Activated CD4-positive, alpha-beta T cell treated with anti-CD3 and anti-CD28 coated beads for 36 hours (primary cell): ENCODE measurements at regions not wholly inside any gene's neighbourhood (a gene's known extent, or its start where the extent isn't known, plus 50 kb on each side); places are given as distances from the start of the nearest gene placed in this dataset.

ENCODE experiments used
- ATAC-seq: fragments of 200-7000 bp; cut with Tn5 transposase; one replicate; pipeline ENCODE4 v1.10.0; 2021; ENCODE audit warnings: mild to moderate bottlenecking, moderate library complexity
- CTCF ChIA-PET: fragments of 350-600 bp; sonication (Branson Sonifier 250); formaldehyde crosslinking; loops from one replicate; lab custom pipeline; 2021; ENCODE audit warnings: antibody characterized with exemption; lab: Charles Lee
- POLR2A ChIA-PET: fragments of 350-600 bp; sonication (Branson Sonifier 250); formaldehyde crosslinking; loops from one replicate; lab custom pipeline; 2021; ENCODE audit warnings: antibody characterized with exemption, inconsistent platforms; lab: Charles Lee
- DNase-seq: peaks from one replicate; pipeline ENCODE4 v3.0.0-alpha.2; 2020
- H3K27ac Mint-ChIP-seq: one replicate; pipeline ENCODE4 v1.8.0; 2021; ENCODE audit warnings: mixed read lengths
- H3K27me3 Mint-ChIP-seq: one replicate; pipeline ENCODE4 v1.8.0; 2021; ENCODE audit warnings: mixed read lengths
- H3K36me3 Mint-ChIP-seq: one replicate; pipeline ENCODE4 v1.8.0; 2021; ENCODE audit warnings: low read depth, mixed read lengths
- H3K4me1 Mint-ChIP-seq: one replicate; pipeline ENCODE4 v1.8.0; 2021; ENCODE audit warnings: mixed read lengths
- H3K4me3 Mint-ChIP-seq: one replicate; pipeline ENCODE4 v1.8.0; 2021; ENCODE audit warnings: mild to moderate bottlenecking, moderate library complexity, mixed read lengths
- H3K9me3 Mint-ChIP-seq: one replicate; pipeline ENCODE4 v1.8.0; 2021; ENCODE audit warnings: low read depth, mixed read lengths
- intact Hi-C, 2 experiments: fragments of 100-400 bp; cut with DNase I in 1 of 2; cut with micrococcal nuclease in 1 of 2; formaldehyde crosslinking; loops; one replicate each; pipeline versions ENCODE4 v1.14.2 to v1.15.1; 2022 to 2024; cut with DNase I, micrococcal nuclease

- intact Hi-C loops = no loop called here
- Mint-ChIP-seq H3K4me3 (no peak overlapping the region), H3K9me3 (peaks cover 17% of the 10 kb centered on the region), H3K27me3 (no peaks in the 10 kb centered on the region), H3K27ac (no peak overlapping the region), H3K36me3 (no peaks in the 10 kb centered on the region), H3K4me1 (no peaks in the 10 kb centered on the region)
- DNase-seq = no peak
- POLR2A ChIA-PET = no interaction called here
- no peak for ATAC-seq
- CTCF ChIA-PET = no interaction called here
These were observed 295.8 kb downstream of the BCKDHB start for GRCh38 chr6:80402266-80402665.
